PC-3 (cell line): ENCODE measurements at regions not wholly inside any gene's neighbourhood (a gene's known extent, or its start where the extent isn't known, plus 50 kb on each side); places are given as distances from the start of the nearest gene placed in this dataset.
A peak's percentile ranks its signal among the peaks of the same experiment; 100 is the strongest.

Experiments
- ATAC-seq: fragments of 200-7000 bp; cut with Tn5 transposase; 2 replicates; pipeline ENCODE4 v1.9.1; 2020; ENCODE audit warnings: mild to moderate bottlenecking, moderate library complexity
- BruUV-seq: library from RNA; stranded (reverse); fragments of 400-500 nt; replicated peaks from 2 replicates; lab custom pipeline; 2021; lab: Mats Ljungman, UMichigan
- CTCF ChIA-PET: fragments of 300-600 bp; sonication (Branson Sonifier 250); formaldehyde crosslinking; loops from one replicate; lab custom pipeline; 2022; ENCODE audit warnings: antibody characterized with exemption; lab: Charles Lee
- POLR2A ChIA-PET: fragments of 300-600 bp; sonication (Branson Sonifier 250); formaldehyde crosslinking; loops from one replicate; lab custom pipeline; 2022; ENCODE audit warnings: antibody characterized with exemption; ENCODE audit not compliant: unreplicated experiment; lab: Charles Lee
- DNase-seq: peaks from one replicate; pipeline ENCODE4 v3.0.0-alpha.2; 2015
- H2AFZ ChIP-seq: fragments of 300-600 bp; sonication (generic); 2 replicates; pipeline ENCODE4 v1.6.0; 2016; ENCODE audit warnings: antibody characterized with exemption, low read length
- H3F3A ChIP-seq: fragments of 300-600 bp; sonication (generic); one replicate; pipeline ENCODE4 v1.6.0; 2017; ENCODE audit warnings: antibody characterized with exemption, low read length, control low read depth, mild to moderate bottlenecking; ENCODE audit not compliant: unreplicated experiment
- H3K27ac ChIP-seq: fragments of 300-600 bp; sonication (generic); 2 replicates; pipeline ENCODE4 v1.5.1; 2016; ENCODE audit warnings: mild to moderate bottlenecking, low read length
- H3K27me3 ChIP-seq: fragments of 300-600 bp; sonication (generic); 2 replicates; pipeline ENCODE4 v1.6.1; 2016; ENCODE audit warnings: low read length, mixed read lengths
- H3K36me3 ChIP-seq: fragments of 300-600 bp; sonication (generic); 2 replicates; pipeline ENCODE4 v1.6.1; 2016; ENCODE audit warnings: low read depth, mixed run types, low read length, mixed read lengths
- H3K4me1 ChIP-seq: fragments of 300-600 bp; sonication (generic); 2 replicates; pipeline ENCODE4 v1.5.1; 2016; ENCODE audit warnings: low read length; ENCODE audit not compliant: insufficient read depth
- H3K4me2 ChIP-seq: fragments of 300-600 bp; sonication (generic); 2 replicates; pipeline ENCODE4 v1.6.0; 2016; ENCODE audit warnings: low read length
- H3K4me3 ChIP-seq: fragments of 300-600 bp; sonication (generic); 2 replicates; pipeline ENCODE4 v1.5.1; 2016; ENCODE audit warnings: mild to moderate bottlenecking, low read length, mixed read lengths
- H3K79me2 ChIP-seq: fragments of 300-600 bp; sonication (generic); 2 replicates; pipeline ENCODE4 v1.6.1; 2017; ENCODE audit warnings: low read length, mixed read lengths
- H3K9ac ChIP-seq: fragments of 300-600 bp; sonication (generic); 2 replicates; pipeline ENCODE4 v1.6.0; 2016; ENCODE audit warnings: mild to moderate bottlenecking, low read length
- H3K9me2 ChIP-seq: fragments of 300-600 bp; sonication (generic); replicated peaks from 2 replicates; pipeline ENCODE4 v1.6.1; 2016; ENCODE audit warnings: mixed run types, low read length, mixed read lengths
- H3K9me3 ChIP-seq: fragments of 300-600 bp; sonication (generic); 2 replicates; pipeline ENCODE4 v1.6.1; 2016; ENCODE audit warnings: low read length, mixed read lengths
- H4K20me1 ChIP-seq: fragments of 300-600 bp; sonication (generic); 2 replicates; pipeline ENCODE4 v1.6.1; 2016; ENCODE audit warnings: low read length, mixed read lengths
- CTCF ChIP-seq: fragments of 300-600 bp; sonication (generic); conservative IDR thresholded peaks from 2 replicates; pipeline ENCODE4 v1.5.1; 2017; ENCODE audit warnings: antibody characterized with exemption, low read depth, mild to moderate bottlenecking, low read length
- EZH2 ChIP-seq: fragments of 300-600 bp; sonication (generic); IDR thresholded peaks from one replicate; pipeline ENCODE4 v1.6.1; 2017; ENCODE audit warnings: antibody characterized with exemption, mild to moderate bottlenecking, low read length; ENCODE audit not compliant: unreplicated experiment
- EZH2phosphoT487 ChIP-seq: fragments of 300-600 bp; sonication (generic); IDR thresholded peaks from 2 replicates; pipeline ENCODE4 v1.6.1; 2018; ENCODE audit warnings: mild to moderate bottlenecking, antibody characterized with exemption, low read length, borderline replicate concordance
- intact Hi-C: fragments of 100-400 bp; cut with micrococcal nuclease; formaldehyde crosslinking; loops from 2 replicates; pipeline ENCODE4 v1.9.0; 2023

GRCh38 chr5:17952231-17952630, 318.0 kb downstream of the TAF11L14 start:
- TF ChIP-seq EZH2 (no peak), EZH2phosphoT487 (no peak), CTCF (no peak)
- H3F3A ChIP-seq, result no peaks in the 10 kb centered on the region
- POLR2A ChIA-PET, result no interaction called here
- no peaks in the 10 kb centered on the region for H3K27me3 ChIP-seq
- H3K9ac ChIP-seq, result peak overlapping the region; percentile 80
- peak overlapping the region; percentile 99 for H3K27ac ChIP-seq
- CTCF ChIA-PET, result interaction anchor here (0.8 to 1.2 kb wide), 3 partner anchors 177 to 737 kb away, joined by 3 to 8 read pairs (median 6); no protein-coding TSS in a partner anchor
- H3K9me3 ChIP-seq, result no peaks in the 10 kb centered on the region
- H3K4me3 ChIP-seq, result peak overlapping the region; percentile 54
- no TSS peak for BruUV-seq
- peak; percentile 9; the same call in 1 of the 2 replicates for ATAC-seq
- no peak for DNase-seq
- no peaks in the 10 kb centered on the region for H4K20me1 ChIP-seq
- no peaks in the 10 kb centered on the region for H3K36me3 ChIP-seq
- no peaks in the 10 kb centered on the region for H3K9me2 ChIP-seq
- H2AFZ ChIP-seq, result peak overlapping the region; percentile 86
- intact Hi-C loops, result loop anchor here (5.0 kb wide), 3 partner anchors 55 to 735 kb away; partner anchors contain the start of gene BASP1
- peaks cover 22% of the 10 kb centered on the region for H3K4me1 ChIP-seq
- peak overlapping the region; percentile 90 for H3K4me2 ChIP-seq
- H3K79me2 ChIP-seq, result no peaks in the 10 kb centered on the region

GRCh38 chr5:17964067-17964466, 329.8 kb downstream of the TAF11L14 start:
- intact Hi-C loops, result no loop called here
- POLR2A ChIA-PET, result no interaction called here
- DNase-seq (peak; percentile 26), ATAC-seq (no peak)
- H3K4me1 ChIP-seq, result peaks cover 8% of the 10 kb centered on the region; the same call in 1 of the 2 replicates
- BruUV-seq, result no TSS peak
- TF ChIP-seq EZH2, result no peak
- TF ChIP-seq CTCF, result no peak
- no peak for TF ChIP-seq EZH2phosphoT487
- H3K9ac ChIP-seq, result no peak overlapping the region
- H3K36me3 ChIP-seq, result no peaks in the 10 kb centered on the region
- H2AFZ ChIP-seq, result peak overlapping the region; percentile 42
- no peaks in the 10 kb centered on the region for H3K9me3 ChIP-seq
- H3K4me3 ChIP-seq, result no peak overlapping the region
- no peaks in the 10 kb centered on the region for H4K20me1 ChIP-seq
- no peak overlapping the region for H3K27ac ChIP-seq
- H3K27me3 ChIP-seq, result no peaks in the 10 kb centered on the region
- CTCF ChIA-PET, result no interaction called here
- no peaks in the 10 kb centered on the region for H3K9me2 ChIP-seq
- H3F3A ChIP-seq, result no peaks in the 10 kb centered on the region
- no peaks in the 10 kb centered on the region for H3K79me2 ChIP-seq
- no peak overlapping the region for H3K4me2 ChIP-seq

- H3F3A ChIP-seq, result no peaks in the 10 kb centered on the region
- DNase-seq (peak; percentile 78), ATAC-seq (peak; percentile 95)
- H3K4me1 ChIP-seq, result peaks cover 8% of the 10 kb centered on the region; the same call in 1 of the 2 replicates
- H3K4me3 ChIP-seq, result no peak overlapping the region
- BruUV-seq, result no TSS peak
- no peaks in the 10 kb centered on the region for H3K36me3 ChIP-seq
- no peak overlapping the region for H3K9ac ChIP-seq
- intact Hi-C loops, result no loop called here
- TF ChIP-seq EZH2 (no peak), CTCF (no peak), EZH2phosphoT487 (no peak)
- no peak overlapping the region for H3K4me2 ChIP-seq
- no peaks in the 10 kb centered on the region for H3K79me2 ChIP-seq
- H3K9me2 ChIP-seq, result no peaks in the 10 kb centered on the region
- H4K20me1 ChIP-seq, result no peaks in the 10 kb centered on the region
- ChIA-PET CTCF (interaction anchor here (1.0 kb wide), 1 partner anchor 15 kb away, joined by 3 read pairs; no protein-coding TSS in a partner anchor), POLR2A (no interaction called here)
- no peak overlapping the region for H3K27ac ChIP-seq
- H3K27me3 ChIP-seq, result no peaks in the 10 kb centered on the region
- H2AFZ ChIP-seq, result no peak overlapping the region
- H3K9me3 ChIP-seq, result no peaks in the 10 kb centered on the region
Measured at GRCh38 chr5:17966640-17967402, 332.6 kb downstream of the TAF11L14 start.
